ENCODE measurements at regions not wholly inside any gene's neighbourhood (a gene's known extent, or its start where the extent isn't known, plus 50 kb on each side); places are given as distances from the start of the nearest gene placed in this dataset.

DNA sequence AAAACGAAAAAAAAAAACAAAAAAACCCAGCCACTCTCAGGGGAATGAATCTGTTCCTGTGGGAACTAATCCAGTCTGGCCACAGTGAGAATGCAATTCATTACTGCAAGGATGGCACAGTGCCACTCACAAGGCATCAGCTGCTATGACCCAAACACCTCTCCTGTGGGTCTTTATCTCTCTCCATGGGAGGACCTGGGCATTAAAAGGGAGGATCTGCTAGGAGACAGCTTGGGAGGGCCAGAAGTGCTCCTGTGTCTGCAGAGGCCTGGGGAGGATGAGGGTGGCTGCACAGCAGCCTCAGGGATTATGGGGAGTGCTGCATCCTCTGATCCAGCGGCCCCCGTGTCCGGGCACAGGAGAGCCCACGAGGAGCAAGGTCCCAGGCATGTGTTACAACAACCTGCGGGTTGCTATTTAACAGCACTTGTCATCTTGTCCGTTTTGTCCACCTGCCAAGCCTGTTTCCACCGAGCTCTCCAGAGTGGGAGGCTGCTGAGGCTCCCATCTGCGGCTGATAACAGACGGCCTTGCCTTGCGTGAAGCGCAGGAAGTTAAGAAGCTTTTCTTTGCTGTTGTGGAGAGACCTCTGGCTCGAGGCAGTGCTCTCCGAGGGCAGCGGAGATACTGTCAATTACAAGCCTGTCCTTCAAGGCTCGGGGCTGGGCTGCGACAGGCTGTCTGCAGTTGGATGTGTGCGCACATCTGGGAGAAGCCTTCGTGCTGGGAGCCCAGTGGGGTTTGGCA, 97.7 kb downstream of the NXPE2 start:
- Mint-ChIP-seq H3K4me3 (no peak overlapping the region), H3K9me3 (no peaks in the 10 kb centered on the region), H3K27me3 (ENCODE audit: insufficient read depth, low read depth) (peaks cover 5% of the 10 kb centered on the region), H3K27ac (no peak overlapping the region), H3K4me1 (peaks cover 32% of the 10 kb centered on the region), H3K36me3 (no peaks in the 10 kb centered on the region)
- Histone ChIP-seq H3F3A (ENCODE audit: low read depth) (peaks cover 12% of the 10 kb centered on the region), H3K4me2 (no peak overlapping the region), H3K9ac (no peak overlapping the region), H3K27me3 (peaks cover 24% of the 10 kb centered on the region), H4K20me1 (ENCODE audit: low read depth) (peaks cover 6% of the 10 kb centered on the region), H2AFZ (replicated peaks) (no peak overlapping the region), H3K9me3 (ENCODE audit: low read depth) (no peaks in the 10 kb centered on the region), H3K4me3 (no peak overlapping the region), H3K4me1 (peaks cover 21% of the 10 kb centered on the region), H3K79me2 (ENCODE audit: low read depth) (no peaks in the 10 kb centered on the region), H3K36me3 (no peaks in the 10 kb centered on the region), H3K27ac (no peak overlapping the region)
- TF ChIP-seq EZH2phosphoT487 (IDR thresholded peaks at IDR 0.05) = no peak
- TF ChIP-seq EZH2 (IDR thresholded peaks at IDR 0.05) = no peak
- TF ChIP-seq, protein P1, sequence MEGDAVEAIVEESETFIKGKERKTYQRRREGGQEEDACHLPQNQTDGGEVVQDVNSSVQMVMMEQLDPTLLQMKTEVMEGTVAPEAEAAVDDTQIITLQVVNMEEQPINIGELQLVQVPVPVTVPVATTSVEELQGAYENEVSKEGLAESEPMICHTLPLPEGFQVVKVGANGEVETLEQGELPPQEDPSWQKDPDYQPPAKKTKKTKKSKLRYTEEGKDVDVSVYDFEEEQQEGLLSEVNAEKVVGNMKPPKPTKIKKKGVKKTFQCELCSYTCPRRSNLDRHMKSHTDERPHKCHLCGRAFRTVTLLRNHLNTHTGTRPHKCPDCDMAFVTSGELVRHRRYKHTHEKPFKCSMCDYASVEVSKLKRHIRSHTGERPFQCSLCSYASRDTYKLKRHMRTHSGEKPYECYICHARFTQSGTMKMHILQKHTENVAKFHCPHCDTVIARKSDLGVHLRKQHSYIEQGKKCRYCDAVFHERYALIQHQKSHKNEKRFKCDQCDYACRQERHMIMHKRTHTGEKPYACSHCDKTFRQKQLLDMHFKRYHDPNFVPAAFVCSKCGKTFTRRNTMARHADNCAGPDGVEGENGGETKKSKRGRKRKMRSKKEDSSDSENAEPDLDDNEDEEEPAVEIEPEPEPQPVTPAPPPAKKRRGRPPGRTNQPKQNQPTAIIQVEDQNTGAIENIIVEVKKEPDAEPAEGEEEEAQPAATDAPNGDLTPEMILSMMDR (IDR thresholded peaks at IDR 0.05) = no peak
- peak; percentile 17 for DNase-seq (ENCODE audit: low spot score)

DNA sequence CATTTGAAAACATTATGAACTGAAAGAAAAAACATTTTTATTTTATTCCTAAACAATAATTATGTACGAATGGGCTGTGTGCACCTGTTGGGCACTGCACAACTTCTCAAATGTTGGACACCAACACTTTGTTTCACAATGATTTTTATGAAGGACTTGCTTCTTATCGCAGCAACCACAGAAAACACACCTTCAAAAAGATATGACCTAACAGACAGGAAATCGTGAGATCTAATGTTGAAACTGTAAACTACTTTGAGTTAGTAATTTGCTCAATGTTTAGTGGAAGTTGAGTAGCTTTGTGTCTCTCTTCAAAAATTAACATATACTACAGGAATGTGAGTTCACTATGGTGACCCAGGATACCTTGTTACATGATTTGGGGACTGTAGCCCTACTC, 98.6 kb downstream of the NXPE2 start:
- no peaks in the 10 kb centered on the region for H3K36me3 ChIP-seq
- TF ChIP-seq EZH2 (IDR thresholded peaks at IDR 0.05) (no peak), EZH2phosphoT487 (IDR thresholded peaks at IDR 0.05) (no peak)
- TF ChIP-seq, protein P1 (IDR thresholded peaks at IDR 0.05) = no peak
- no peak overlapping the region for H2AFZ ChIP-seq (replicated peaks)
- H3K4me3 ChIP-seq = no peak overlapping the region
- no peak overlapping the region for H3K9ac ChIP-seq
- H3K79me2 ChIP-seq (ENCODE audit: low read depth) = no peaks in the 10 kb centered on the region
- peaks cover 21% of the 10 kb centered on the region for H3K4me1 ChIP-seq
- H3F3A ChIP-seq (ENCODE audit: low read depth) = peaks cover 12% of the 10 kb centered on the region
- H4K20me1 ChIP-seq (ENCODE audit: low read depth) = peaks cover 6% of the 10 kb centered on the region
- H3K27ac ChIP-seq = no peak overlapping the region
- DNase-seq (ENCODE audit: low spot score) = no peak
- Mint-ChIP-seq H3K27ac (no peak overlapping the region), H3K9me3 (peaks cover 2% of the 10 kb centered on the region), H3K4me1 (peaks cover 32% of the 10 kb centered on the region), H3K4me3 (no peak overlapping the region), H3K36me3 (no peaks in the 10 kb centered on the region), H3K27me3 (ENCODE audit: insufficient read depth, low read depth) (peaks cover 7% of the 10 kb centered on the region)
- no peak overlapping the region for H3K4me2 ChIP-seq
- H3K27me3 ChIP-seq = peaks cover 15% of the 10 kb centered on the region
- no peaks in the 10 kb centered on the region for H3K9me3 ChIP-seq (ENCODE audit: low read depth)

DNA sequence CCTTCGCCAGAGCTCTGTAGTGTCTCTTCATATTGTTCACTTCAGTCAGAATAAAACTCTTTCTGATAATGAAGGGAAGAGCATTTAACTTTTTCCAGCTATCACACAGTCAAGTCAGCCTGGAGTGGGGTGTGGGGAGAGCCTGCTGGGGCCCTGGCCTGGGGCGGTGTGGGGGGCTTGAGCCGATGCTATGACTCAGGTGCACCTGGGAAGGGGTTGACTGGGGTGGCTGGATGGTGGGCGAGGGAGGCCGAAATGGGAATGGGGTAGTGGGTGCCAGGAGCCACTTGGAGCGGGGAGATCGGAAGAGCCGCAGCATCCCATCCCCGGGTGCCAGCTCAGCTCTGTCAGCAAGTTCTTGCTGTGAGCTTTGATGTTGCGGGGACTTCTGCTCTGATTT, 100.9 kb downstream of the NXPE2 start:
- no peak overlapping the region for H3K27ac Mint-ChIP-seq
- peaks cover 7% of the 10 kb centered on the region for H3K27me3 Mint-ChIP-seq (ENCODE audit: insufficient read depth, low read depth)

More for the DNA sequence above, 100.9 kb downstream of the NXPE2 start:
- Histone ChIP-seq H3K79me2 (ENCODE audit: low read depth) (no peaks in the 10 kb centered on the region), H3K4me2 (no peak overlapping the region), H3K9ac (no peak overlapping the region), H3K36me3 (no peaks in the 10 kb centered on the region), H3F3A (ENCODE audit: low read depth) (peaks cover 2% of the 10 kb centered on the region), H3K27ac (no peak overlapping the region), H3K4me1 (peaks cover 11% of the 10 kb centered on the region), H2AFZ (replicated peaks) (no peak overlapping the region), H3K9me3 (ENCODE audit: low read depth) (no peaks in the 10 kb centered on the region), H3K27me3 (peaks cover 4% of the 10 kb centered on the region), H4K20me1 (ENCODE audit: low read depth) (no peaks in the 10 kb centered on the region), H3K4me3 (no peak overlapping the region)
- DNase-seq (ENCODE audit: low spot score) = no peak
- no peak for TF ChIP-seq EZH2phosphoT487 (IDR thresholded peaks at IDR 0.05)
- TF ChIP-seq EZH2 (IDR thresholded peaks at IDR 0.05) = no peak
- TF ChIP-seq, protein P1 (IDR thresholded peaks at IDR 0.05) = no peak
- H3K9me3 Mint-ChIP-seq = peaks cover 2% of the 10 kb centered on the region
- no peaks in the 10 kb centered on the region for H3K36me3 Mint-ChIP-seq
- H3K4me1 Mint-ChIP-seq = peaks cover 29% of the 10 kb centered on the region
- no peak overlapping the region for H3K4me3 Mint-ChIP-seq

All from neural progenitor cell (in vitro differentiated cells).